ENCODE measurements at regions not wholly inside any gene's neighbourhood (a gene's known extent, or its start where the extent isn't known, plus 50 kb on each side); places are given as distances from the start of the nearest gene placed in this dataset.

DNA sequence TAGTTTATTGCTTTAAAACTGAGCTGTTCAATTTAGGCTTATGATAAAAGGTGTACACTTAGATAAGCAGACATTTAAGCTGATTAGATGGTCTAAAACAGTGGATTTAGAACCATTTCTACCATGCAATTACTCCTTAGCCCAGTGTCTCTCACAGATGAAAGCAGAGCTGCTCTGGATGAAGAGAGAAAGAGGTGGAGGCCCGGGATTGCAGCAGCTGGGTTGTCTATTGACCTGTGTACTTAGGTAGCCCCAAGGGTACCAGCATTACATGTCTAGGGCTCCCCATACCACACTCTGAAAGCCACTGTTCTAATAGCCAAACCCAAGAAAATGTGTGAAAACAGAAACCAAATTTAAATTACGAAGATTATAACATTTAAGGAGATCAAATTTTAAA, 86.0 kb upstream of the GIMD1 start:
- DNase-seq (ENCODE audit: low read depth in 1 of 2, low spot score in 1 of 2): no peak

DNA sequence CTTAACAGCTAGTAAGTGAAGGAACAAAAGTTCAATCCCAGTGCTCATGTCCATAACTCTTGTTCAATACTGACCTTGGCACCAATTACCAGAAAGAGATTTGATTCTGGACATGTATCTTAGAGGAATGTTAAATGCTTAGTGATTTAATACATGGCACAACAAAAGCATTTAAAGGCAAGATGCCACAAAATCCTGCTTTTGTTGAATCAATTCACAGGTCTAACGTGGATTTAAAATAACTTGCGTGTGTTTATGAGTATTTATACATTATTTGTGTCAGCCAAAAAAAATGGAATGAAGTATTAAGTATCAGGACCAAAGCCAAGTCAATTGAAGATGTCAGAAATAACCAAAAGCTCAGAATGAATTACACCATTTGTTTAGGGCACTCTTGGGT, 85.4 kb upstream of the GIMD1 start:
- DNase-seq (ENCODE audit: low read depth in 1 of 2, low spot score in 1 of 2): no peak

DNA sequence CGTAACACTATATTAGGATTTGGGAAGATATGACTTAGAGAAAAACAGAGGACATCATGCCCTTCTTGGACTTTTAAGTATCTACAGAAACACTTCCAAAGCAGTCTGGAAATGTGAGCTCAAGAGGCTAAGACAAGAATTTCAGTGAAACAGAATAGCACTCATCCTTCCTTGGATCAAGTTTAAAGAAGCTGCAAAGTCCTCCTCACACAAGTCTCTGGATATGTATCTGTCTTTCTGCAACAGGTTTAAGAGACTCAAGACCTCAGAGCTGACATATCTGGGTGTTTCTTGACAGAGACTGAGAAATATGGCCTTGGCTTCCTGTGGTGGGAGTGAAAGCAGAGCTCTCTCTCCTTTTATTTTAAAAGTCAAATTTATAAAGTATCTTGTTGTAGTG, 82.5 kb upstream of the GIMD1 start:
- DNase-seq (ENCODE audit: low read depth in 1 of 2, low spot score in 1 of 2): no peak

DNA sequence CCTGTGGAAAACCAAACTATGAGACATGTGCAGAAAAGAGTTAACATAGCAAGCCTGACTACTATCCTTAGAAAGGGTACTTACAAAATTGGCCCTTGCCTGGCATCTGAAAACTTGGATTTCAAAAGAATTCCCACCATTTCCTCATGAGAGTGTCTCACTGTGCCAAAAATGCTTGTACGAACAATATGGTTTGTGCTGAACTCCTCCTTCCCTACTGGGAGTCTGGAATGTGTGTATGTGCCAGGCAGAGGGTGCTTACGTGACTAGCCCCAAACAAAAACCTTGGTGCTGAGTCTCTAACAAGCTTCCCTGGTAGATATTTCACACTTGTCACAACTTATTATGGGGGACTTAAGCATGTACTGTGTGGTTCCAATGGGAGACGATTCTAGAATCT, 81.7 kb upstream of the GIMD1 start:
- no peak for DNase-seq (ENCODE audit: low read depth in 1 of 2, low spot score in 1 of 2)

DNA sequence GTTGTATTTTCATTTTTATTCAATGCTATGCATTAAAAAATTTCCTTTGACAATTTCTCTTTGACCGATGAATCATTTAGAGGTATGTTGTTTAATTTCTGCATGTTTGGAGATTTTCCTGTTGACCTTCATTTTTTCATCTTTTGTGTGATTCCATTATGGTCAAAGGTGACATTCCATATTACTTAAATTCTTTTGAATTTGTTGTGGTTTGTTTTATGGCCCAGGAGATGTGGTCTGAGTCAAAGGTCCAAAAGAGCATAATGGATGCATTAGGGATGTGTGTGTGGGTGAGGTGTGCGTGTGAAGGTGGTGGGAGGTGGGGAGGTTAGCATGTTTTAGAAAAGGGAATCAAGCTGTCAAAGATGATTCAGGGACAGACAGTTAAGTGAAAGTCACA, 76.0 kb upstream of the GIMD1 start:
- DNase-seq (ENCODE audit: low read depth in 1 of 2, low spot score in 1 of 2): no peak

DNA sequence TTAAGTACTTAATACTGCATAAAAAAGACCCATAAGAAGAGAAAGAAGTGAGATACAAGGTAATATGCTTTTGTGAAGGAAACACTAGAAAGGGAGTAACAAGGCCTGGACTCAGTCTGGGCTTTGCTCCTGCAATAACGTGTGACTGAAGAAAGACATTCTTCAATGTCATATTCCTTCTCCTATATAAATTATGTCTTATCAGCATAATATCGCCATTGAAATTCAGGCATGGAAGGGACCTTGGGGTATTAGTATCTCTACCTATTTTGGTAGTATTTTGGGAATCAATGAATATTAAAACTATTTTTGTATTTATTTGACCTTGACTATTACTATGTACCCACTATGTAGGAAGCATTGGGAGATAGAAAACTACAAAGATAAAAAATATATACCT, 62.2 kb upstream of the GIMD1 start:
- DNase-seq (ENCODE audit: low read depth in 1 of 2, low spot score in 1 of 2): no peak

DNA sequence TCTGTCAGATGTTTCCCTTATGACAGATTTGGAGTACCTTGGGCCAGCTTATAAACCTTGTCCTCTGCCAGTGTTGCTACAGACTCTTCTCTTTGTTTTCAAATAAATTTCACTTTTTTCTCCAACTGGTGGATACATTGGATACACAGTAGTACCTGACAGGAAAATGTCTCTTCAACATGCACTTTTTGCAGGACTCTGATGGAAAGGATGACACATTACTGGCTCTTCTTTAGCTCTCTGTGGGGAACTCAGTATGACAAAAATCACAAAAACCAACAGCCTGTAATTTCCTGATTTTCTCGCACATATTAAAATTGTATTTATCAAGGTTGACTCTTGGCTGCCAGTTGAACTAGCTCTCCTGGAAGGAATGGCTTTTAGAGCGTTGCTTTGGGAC, 61.3 kb upstream of the GIMD1 start:
- DNase-seq (ENCODE audit: low read depth in 1 of 2, low spot score in 1 of 2): no peak

DNA sequence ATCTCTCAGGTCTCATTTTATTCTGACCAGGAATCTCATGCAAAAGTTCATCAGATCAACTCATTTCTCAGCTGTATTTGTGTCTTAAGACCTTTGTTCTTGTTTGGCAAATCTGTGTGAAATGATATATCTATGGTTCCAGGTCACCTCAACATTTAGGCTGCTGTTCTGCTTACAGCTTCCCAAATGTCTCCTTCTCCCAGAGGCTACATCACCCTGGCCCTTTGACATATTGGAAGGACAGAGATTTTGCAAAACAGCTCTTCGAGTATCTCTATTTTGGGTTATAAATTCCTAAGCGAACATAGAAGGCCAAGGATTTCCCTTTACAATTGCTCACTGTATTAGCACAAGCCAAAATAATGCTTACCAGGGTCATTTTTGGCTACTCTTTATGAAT, 57.5 kb upstream of the GIMD1 start:
- DNase-seq (ENCODE audit: low read depth in 1 of 2, low spot score in 1 of 2): no peak

DNA sequence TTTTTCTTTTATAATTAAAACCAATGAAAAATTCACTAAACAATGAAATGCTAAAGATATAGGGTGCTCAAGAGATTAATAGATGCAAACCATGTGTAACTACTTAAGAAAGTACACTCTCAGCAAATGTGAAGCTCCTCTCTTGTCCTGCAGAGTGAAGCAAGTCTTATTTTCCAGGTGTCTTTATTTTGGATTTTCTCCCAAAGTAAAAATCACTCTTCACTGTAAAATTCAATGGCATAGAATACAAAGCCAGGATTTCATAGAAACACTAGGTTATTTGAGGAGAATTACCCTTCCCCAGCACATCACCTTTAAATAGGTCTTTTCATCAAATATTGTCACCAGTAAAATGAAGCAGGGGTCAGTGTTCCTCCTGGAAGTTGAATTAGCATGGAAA, 57.0 kb upstream of the GIMD1 start:
- no peak for DNase-seq (ENCODE audit: low read depth in 1 of 2, low spot score in 1 of 2)

DNA sequence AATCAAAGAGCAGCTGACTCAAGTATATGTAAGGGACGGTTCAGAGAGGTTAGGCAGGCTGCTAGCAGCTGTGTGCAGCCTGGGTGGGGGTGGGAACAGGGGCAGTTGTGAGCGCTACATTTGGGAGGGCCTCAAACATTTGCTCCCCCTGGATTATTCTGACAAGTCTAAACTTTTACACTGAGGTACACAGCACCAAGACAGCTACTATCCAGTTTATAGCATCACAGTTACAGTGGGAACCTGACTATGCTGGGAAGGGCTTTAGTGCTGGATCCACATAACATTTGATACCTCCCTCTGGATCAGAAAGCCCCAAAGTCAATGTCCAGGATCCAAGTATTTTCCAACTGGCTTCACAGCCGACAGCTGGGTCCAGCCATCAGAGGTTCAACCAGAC, 55.8 kb upstream of the GIMD1 start:
- DNase-seq (ENCODE audit: low read depth in 1 of 2, low spot score in 1 of 2): no peak

DNA sequence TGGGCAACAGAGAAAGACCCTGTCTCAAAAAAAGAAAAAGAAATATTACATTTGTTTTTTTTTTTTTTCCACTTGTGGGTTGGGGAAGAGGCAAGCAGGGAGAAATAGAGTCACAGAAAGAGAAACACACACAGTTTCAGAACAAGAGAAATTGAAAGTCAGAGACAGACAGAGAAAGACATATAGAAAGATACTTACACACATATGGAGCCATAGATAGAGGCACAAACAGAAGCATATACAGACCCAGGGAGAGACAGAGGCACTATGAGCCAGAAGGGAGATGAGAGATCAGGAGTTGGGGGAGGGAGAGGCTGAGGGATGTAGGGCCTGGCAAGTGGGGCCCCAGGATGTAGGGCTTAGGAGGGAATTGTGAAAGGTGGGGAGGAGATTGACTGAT, 55.2 kb upstream of the GIMD1 start:
- DNase-seq (ENCODE audit: low read depth in 1 of 2, low spot score in 1 of 2): no peak

DNA sequence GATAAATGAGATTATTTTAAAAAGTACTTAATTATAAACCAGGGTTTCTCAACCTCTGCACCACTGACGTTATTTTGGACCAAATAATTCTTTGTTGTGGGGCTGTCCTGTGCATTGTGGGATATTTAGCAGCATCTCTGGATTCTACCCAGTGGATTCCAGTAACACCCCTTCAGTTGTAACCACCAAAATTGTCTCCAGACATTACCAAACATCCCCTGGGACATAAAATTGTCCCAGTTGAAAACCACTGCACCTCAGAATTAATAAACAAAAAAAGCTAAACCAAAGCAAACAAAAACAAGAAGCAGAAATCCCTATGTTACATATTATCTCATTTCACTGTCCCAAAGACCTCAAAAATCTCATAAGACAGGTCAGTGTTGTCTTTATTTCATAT, 54.2 kb upstream of the GIMD1 start:
- no peak for DNase-seq (ENCODE audit: low read depth in 1 of 2, low spot score in 1 of 2)

DNA sequence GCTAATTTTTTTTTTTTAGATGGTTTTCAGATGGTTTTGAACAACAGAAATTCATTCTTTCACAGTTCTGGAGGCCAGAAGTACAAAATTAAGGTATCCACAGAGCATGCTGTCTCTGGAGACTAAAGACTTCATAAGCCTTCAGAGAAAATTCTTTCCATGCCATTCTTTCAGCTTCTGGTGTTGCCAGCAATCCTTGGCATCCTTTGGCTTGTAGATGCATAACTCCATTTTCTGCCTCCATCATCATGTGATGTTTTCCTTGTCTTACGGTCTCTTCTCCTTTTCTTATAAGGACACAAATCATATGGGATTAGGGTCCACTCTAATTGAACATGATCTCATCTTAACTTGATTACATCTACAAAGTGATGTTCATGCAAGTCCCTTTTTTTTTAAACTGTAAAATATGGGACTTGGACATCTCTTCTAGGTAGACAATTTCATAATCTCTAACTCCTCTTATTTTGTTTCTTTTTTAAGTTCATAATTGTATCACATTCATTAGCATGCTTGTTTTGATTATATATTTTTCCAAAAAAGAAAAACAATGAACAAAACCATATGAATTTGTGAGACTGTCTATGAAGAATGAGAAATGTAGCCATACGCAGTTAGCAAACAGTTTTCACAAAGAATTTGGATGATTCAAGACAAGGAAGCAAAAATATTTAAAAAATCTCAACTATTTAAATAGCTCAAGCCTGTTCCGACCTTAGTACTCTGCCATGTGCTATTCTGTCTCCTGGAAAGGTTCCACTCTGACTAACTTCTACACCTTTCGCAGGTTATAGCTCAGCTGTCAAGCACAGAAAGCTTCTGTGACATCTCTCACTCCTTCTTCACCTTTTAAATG, 53.1 kb upstream of the GIMD1 start:
- no peak for DNase-seq (ENCODE audit: low read depth in 1 of 2, low spot score in 1 of 2)

DNA sequence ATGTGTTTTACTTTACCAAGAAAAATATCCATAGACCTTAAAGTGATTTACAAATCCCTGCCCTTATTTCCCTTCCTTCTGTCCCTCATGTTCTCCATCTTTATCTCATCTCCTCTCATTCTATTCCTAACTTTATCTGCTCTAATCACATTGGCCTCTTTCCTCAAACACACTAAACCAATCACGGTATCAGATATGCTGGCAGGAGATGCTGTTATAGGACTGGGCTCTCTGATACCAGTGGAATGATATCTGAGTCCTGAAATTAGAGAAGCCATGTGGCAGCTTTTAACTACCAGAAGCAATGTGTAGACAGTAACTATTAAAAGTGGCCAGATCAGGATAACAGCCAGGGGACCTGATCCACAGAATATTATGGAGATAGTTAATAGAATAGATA, 49.9 kb upstream of the GIMD1 start:
- no peak for DNase-seq (ENCODE audit: low read depth in 1 of 2, low spot score in 1 of 2)

Data from activated CD4-positive, alpha-beta T cell treated with anti-CD3 and anti-CD28 coated beads, Interleukin-2, amount 50 U/mL, for 24 hours (primary cell).